ENCODE measurements at regions not wholly inside any gene's neighbourhood (a gene's known extent, or its start where the extent isn't known, plus 50 kb on each side); places are given as distances from the start of the nearest gene placed in this dataset.
"Not testable (repeated sequence)": the region's sequence is repeated elsewhere in the genome, so short reads cannot be mapped to it uniquely, and the experiment has no call there.

GRCh38 chr6:63466242-63466733 is 106.0 kb upstream of the LOC128125822 start:
- no peaks in the 10 kb centered on the region for H3K9me3 ChIP-seq (replicated peaks)
- no peak overlapping the region for H3K27ac ChIP-seq (replicated peaks)
- no peak for DNase-seq
- intact Hi-C loops (cut with micrococcal nuclease): no loop called here
- H3K36me3 ChIP-seq: no peaks in the 10 kb centered on the region
- no peak for TF ChIP-seq CTCF (IDR thresholded peaks at IDR 0.05; ENCODE audit: borderline replicate concordance)
- H3K4me3 ChIP-seq: no peak overlapping the region
- no peaks in the 10 kb centered on the region for H3K27me3 ChIP-seq (ENCODE audit: low read depth)
- no peaks in the 10 kb centered on the region for H3K4me1 ChIP-seq

GRCh38 chr6:63467247-63467954 is 104.9 kb upstream of the LOC128125822 start:
- Histone ChIP-seq H3K27ac (replicated peaks) (no peak overlapping the region), H3K36me3 (no peaks in the 10 kb centered on the region), H3K27me3 (ENCODE audit: low read depth) (no peaks in the 10 kb centered on the region), H3K9me3 (replicated peaks) (peaks cover 4% of the 10 kb centered on the region), H3K4me3 (no peak overlapping the region), H3K4me1 (no peaks in the 10 kb centered on the region)
- no peak for DNase-seq
- intact Hi-C loops (cut with micrococcal nuclease): no loop called here
- no peak for TF ChIP-seq CTCF (IDR thresholded peaks at IDR 0.05; ENCODE audit: borderline replicate concordance)

GRCh38 chr6:63471145-63471544 is 101.1 kb upstream of the LOC128125822 start:
- H3K4me3 ChIP-seq; H3K4me1 ChIP-seq; H3K27me3 ChIP-seq (ENCODE audit: low read depth); intact Hi-C loops (cut with micrococcal nuclease); H3K36me3 ChIP-seq; H3K27ac ChIP-seq (replicated peaks); H3K9me3 ChIP-seq (replicated peaks); DNase-seq: not testable (repeated sequence)

GRCh38 chr6:63471654-63472053 is 100.6 kb upstream of the LOC128125822 start:
- peaks cover 4% of the 10 kb centered on the region for H3K9me3 ChIP-seq (replicated peaks)
- TF ChIP-seq CTCF (IDR thresholded peaks at IDR 0.05; ENCODE audit: borderline replicate concordance): no peak
- no peaks in the 10 kb centered on the region for H3K27me3 ChIP-seq (ENCODE audit: low read depth)
- H3K36me3 ChIP-seq: no peaks in the 10 kb centered on the region
- no peak overlapping the region for H3K4me3 ChIP-seq
- no peak for DNase-seq
- no peak overlapping the region for H3K27ac ChIP-seq (replicated peaks)
- H3K4me1 ChIP-seq: peaks cover 12% of the 10 kb centered on the region
- intact Hi-C loops (cut with micrococcal nuclease): no loop called here

GRCh38 chr6:63475707-63476106 is 96.6 kb upstream of the LOC128125822 start:
- intact Hi-C loops (cut with micrococcal nuclease): no loop called here

More at GRCh38 chr6:63475707-63476106, 96.6 kb upstream of the LOC128125822 start:
- peaks cover 12% of the 10 kb centered on the region for H3K4me1 ChIP-seq
- no peak for TF ChIP-seq CTCF (IDR thresholded peaks at IDR 0.05; ENCODE audit: borderline replicate concordance)
- DNase-seq: no peak
- no peaks in the 10 kb centered on the region for H3K27me3 ChIP-seq (ENCODE audit: low read depth)
- H3K36me3 ChIP-seq: no peaks in the 10 kb centered on the region
- H3K9me3 ChIP-seq (replicated peaks): peaks cover 4% of the 10 kb centered on the region
- H3K27ac ChIP-seq (replicated peaks): peak overlapping the region; percentile 73
- no peak overlapping the region for H3K4me3 ChIP-seq
